ENCODE measurements at regions not wholly inside any gene's neighbourhood (a gene's known extent, or its start where the extent isn't known, plus 50 kb on each side); places are given as distances from the start of the nearest gene placed in this dataset.
"Not testable (repeated sequence)": the region's sequence is repeated elsewhere in the genome, so short reads cannot be mapped to it uniquely, and the experiment has no call there.

DNA sequence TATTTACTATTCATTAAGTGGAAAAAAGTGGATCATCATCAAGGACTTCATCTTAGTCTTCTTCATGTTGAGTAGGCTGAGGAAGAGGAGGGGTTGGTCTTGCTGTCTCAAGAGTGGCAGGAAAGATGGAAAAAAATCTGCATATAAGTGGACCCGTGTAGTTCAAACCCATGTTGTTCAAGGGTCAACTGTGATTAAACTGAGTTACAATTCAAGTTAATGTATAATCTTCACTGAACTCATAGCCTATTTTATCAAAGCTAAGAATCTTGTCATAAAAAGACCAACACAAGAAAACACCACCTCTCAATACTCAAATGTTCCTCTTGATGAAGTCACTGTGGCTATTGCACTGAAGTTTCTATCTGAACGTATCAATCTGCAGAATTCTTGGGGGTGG lies 260.2 kb downstream of the FNDC1 start:
- Mint-ChIP-seq H3K4me3 (no peak overlapping the region), H3K27ac (no peak overlapping the region)

DNA sequence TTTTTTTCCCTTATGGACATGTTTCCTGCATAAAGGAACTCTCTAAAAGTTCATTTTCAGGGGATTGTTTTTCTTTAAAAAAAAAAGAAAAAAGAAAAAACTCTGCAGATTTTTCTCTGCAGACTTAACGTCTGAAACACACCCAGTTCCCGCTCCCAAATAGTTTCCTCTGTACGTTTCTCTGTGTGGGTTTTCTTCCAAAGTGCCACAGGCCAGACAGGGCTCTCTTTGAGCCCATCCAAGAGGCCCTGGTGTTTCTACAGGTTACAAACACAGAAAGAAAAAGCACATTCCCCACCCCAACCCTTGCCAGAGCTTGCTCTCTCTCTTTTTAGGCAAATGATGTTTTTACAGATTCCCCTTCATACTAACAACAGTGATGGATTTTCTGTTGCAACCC lies 258.6 kb downstream of the FNDC1 start:
- Mint-ChIP-seq H3K27me3 (ENCODE audit: low read depth) (peaks cover 7% of the 10 kb centered on the region), H3K4me1 (ENCODE audit: low read depth) (no peaks in the 10 kb centered on the region)
- DNase-seq, result no peak

More for the DNA sequence above, 260.2 kb downstream of the FNDC1 start:
- H3K4me1 Mint-ChIP-seq (ENCODE audit: low read depth), result no peaks in the 10 kb centered on the region
- H3K27me3 Mint-ChIP-seq (ENCODE audit: low read depth), result peaks cover 7% of the 10 kb centered on the region
- H3K36me3 Mint-ChIP-seq (ENCODE audit: low read depth), result no peaks in the 10 kb centered on the region
- DNase-seq, result no peak
- CTCF ChIA-PET, result interaction anchor here (0.6 kb wide), 1 partner anchor 200 kb away, joined by 8 read pairs; no protein-coding TSS in a partner anchor
- H3K9me3 Mint-ChIP-seq, result peaks cover 11% of the 10 kb centered on the region
- intact Hi-C loops (cut with micrococcal nuclease), result no loop called here

DNA sequence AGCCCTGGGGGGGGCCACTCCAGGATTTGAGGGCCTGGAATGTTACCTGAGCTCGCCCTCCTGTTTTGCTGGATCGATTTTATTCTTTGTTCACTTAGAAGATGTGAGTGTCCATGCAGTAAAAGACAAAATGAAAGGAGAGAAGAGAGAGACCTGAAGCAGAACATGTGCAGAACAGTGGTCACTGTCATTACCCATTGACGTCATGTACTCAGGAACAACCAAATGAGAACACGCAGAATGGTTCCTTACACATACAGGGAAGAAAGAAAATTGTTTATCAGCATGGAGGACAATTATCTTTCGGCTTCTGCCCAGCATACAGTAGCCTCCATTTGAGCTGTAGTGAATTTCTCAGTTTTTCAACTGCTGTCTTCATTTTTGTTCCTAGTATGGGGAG lies 258.1 kb downstream of the FNDC1 start:
- CTCF ChIA-PET, result no interaction called here
- intact Hi-C loops (cut with micrococcal nuclease), result no loop called here

More for the DNA sequence above, 258.6 kb downstream of the FNDC1 start:
- CTCF ChIA-PET, result no interaction called here
- Mint-ChIP-seq H3K4me3 (no peak overlapping the region), H3K9me3 (peaks cover 3% of the 10 kb centered on the region), H3K36me3 (ENCODE audit: low read depth) (no peaks in the 10 kb centered on the region), H3K27ac (no peak overlapping the region)
- intact Hi-C loops (cut with micrococcal nuclease), result no loop called here

DNA sequence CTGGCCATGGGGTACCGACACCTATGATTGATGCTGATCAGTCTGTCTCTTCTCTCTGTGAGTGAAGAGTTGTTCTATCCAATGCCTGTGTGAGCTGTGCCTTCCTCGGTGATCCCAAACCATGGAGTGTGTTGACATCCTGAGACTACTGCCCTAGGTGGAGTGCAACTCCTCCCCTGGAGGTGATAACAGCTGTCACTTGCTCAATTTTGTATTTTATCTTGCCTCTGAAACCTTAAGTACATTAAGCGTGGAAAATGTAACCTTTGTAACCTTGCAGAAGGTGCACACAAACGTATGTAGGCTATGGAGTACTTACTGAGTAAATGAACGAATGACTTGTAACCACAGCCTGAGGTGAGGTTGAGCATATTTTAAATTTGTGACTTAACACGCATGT lies 256.2 kb downstream of the FNDC1 start:
- Mint-ChIP-seq H3K9me3 (no peaks in the 10 kb centered on the region), H3K4me3 (no peak overlapping the region), H3K27me3 (ENCODE audit: low read depth) (peaks cover 7% of the 10 kb centered on the region), H3K4me1 (ENCODE audit: low read depth) (no peaks in the 10 kb centered on the region), H3K27ac (no peak overlapping the region), H3K36me3 (ENCODE audit: low read depth) (no peaks in the 10 kb centered on the region)
- intact Hi-C loops (cut with micrococcal nuclease), result no loop called here
- DNase-seq, result no peak
- CTCF ChIA-PET, result no interaction called here

More for the DNA sequence above, 258.1 kb downstream of the FNDC1 start:
- Mint-ChIP-seq H3K27me3 (ENCODE audit: low read depth) (peaks cover 7% of the 10 kb centered on the region), H3K4me3 (no peak overlapping the region), H3K36me3 (ENCODE audit: low read depth) (no peaks in the 10 kb centered on the region), H3K4me1 (ENCODE audit: low read depth) (no peaks in the 10 kb centered on the region), H3K27ac (no peak overlapping the region), H3K9me3 (peaks cover 3% of the 10 kb centered on the region)
- no peak for DNase-seq

DNA sequence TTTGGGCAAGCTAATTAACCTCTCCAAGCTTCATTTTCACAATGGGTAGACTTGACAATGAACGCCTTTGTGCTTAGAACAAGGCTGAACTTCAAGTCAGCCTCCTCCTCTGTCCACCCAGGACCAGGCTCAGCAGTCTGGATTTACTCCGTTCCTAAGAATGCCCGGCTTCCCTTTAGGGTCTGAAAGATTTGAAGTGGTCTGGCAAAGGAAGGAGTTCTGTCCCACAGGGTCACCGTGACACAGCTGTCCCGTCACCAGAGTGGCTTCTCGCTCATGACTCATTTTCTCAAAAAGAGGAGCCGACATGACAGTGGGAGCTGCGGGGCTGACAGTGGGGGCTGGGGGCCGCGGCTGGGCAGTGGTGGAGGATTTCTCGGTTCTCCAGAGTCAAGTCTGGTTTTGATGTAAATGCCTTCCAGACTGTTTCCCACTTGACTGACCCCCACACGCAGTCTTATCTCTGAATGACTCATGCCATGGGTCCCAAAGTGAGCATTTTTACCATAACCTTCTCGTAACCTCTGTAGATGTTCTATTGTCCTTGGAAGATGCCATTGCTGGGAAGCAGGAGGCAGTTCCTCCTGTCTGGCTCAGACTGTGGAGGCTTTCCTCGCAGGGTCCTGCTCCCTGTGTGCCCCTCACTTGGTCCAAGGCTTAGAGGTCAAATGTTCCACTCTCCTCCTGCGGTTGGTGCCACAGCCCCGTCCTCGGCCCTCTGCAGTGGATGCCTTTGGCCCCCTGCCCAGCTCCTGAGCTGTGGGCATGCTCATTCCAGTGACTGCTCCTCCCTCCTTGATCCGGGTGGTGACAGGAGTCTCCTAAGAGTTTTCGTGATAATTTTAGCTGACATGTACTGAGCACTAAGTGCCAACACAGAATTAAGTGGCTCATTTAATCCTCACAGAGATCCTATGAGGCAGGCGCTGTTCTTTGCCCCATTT lies 253.1 kb downstream of the FNDC1 start:
- no peak overlapping the region for H3K4me3 Mint-ChIP-seq
- no peaks in the 10 kb centered on the region for H3K9me3 Mint-ChIP-seq
- no peak overlapping the region for H3K27ac Mint-ChIP-seq
- H3K27me3 Mint-ChIP-seq (ENCODE audit: low read depth), result peaks cover 6% of the 10 kb centered on the region
- H3K4me1 Mint-ChIP-seq (ENCODE audit: low read depth), result no peaks in the 10 kb centered on the region
- intact Hi-C loops (cut with micrococcal nuclease), result no loop called here
- H3K36me3 Mint-ChIP-seq (ENCODE audit: low read depth), result no peaks in the 10 kb centered on the region
- DNase-seq, result no peak
- CTCF ChIA-PET, result no interaction called here

DNA sequence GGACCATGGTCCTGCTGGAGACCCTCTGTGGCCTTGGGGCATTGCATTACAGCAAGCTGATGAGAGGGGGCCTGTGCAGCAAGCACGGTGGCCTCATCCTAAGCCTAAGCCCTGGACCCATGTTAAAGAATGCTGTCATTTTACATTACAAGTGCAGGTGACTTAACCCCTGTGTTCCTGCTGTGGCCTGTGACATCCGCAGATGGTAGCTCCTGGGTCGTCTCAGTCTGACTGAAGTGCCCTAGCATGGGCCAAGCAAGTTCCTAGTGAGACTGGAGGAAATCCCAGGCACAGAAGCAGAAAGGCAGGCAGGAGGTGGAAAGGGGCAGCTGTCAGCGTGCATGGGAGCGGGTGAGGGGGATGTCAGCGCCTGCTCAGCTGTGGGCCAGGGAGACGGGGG lies 252.4 kb downstream of the FNDC1 start:
- DNase-seq, result no peak
- Mint-ChIP-seq H3K4me3 (no peak overlapping the region), H3K27ac (no peak overlapping the region), H3K4me1 (ENCODE audit: low read depth) (no peaks in the 10 kb centered on the region), H3K36me3 (ENCODE audit: low read depth) (no peaks in the 10 kb centered on the region), H3K27me3 (ENCODE audit: low read depth) (peaks cover 6% of the 10 kb centered on the region), H3K9me3 (no peaks in the 10 kb centered on the region)
- intact Hi-C loops (cut with micrococcal nuclease), result no loop called here
- CTCF ChIA-PET, result no interaction called here

DNA sequence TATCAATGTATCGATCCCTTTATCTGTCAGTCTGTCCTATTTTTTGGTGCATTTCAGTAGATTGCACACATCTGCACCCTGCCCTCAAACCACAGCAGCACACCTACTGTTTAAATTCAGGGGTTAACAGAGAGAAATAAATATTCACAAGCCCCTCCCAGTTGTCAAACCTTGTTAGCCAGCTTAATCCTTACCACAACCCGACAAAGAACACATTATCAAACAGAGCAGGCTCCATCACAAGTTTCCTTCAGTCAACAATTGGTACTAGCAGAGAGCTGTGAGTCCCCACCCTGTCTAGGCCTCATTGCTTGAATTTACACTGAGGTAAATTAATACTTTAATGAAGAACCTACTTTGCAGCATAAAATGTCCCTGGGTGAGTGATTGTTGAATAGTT lies 249.8 kb downstream of the FNDC1 start:
- H3K4me3 Mint-ChIP-seq, result no peak overlapping the region
- CTCF ChIA-PET, result no interaction called here
- no peaks in the 10 kb centered on the region for H3K36me3 Mint-ChIP-seq (ENCODE audit: low read depth)
- H3K27me3 Mint-ChIP-seq (ENCODE audit: low read depth), result peaks cover 6% of the 10 kb centered on the region
- intact Hi-C loops (cut with micrococcal nuclease), result no loop called here
- H3K4me1 Mint-ChIP-seq (ENCODE audit: low read depth), result no peaks in the 10 kb centered on the region
- no peak overlapping the region for H3K27ac Mint-ChIP-seq
- peaks cover 11% of the 10 kb centered on the region for H3K9me3 Mint-ChIP-seq
- no peak for DNase-seq

DNA sequence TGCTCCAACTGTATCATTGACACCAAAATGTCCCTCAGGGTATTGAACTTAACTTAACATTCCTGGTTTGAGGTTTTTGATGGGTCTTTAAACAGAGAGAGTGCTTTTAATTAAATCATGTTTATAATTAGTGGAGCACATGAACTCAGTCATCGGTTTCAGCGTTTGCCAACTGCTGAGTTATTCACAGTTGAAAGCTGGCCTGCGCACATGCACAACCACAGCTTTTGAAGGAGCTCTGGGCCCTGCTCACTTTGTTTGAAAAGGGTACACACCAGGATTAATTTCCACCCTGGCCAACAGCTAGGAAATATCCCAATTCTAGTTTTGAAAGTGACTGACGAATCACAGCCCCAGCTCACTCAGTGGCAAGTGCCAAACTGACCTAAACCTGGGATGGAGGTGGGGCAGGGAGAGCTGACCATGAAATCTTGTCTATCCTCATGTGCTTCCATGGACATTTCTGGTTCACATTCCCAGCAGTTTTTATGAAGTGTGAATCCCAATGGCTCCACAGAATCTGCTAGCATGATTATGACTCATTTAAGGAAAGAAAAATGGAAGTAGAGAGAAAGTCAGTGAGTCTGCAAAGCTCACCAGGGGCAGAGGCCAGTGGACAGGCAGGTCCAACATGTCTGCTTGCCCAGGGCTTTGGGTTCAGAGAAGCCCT lies 247.8 kb downstream of the FNDC1 start:
- H3K36me3 Mint-ChIP-seq (ENCODE audit: low read depth), result no peaks in the 10 kb centered on the region
- no peaks in the 10 kb centered on the region for H3K4me1 Mint-ChIP-seq (ENCODE audit: low read depth)
- H3K9me3 Mint-ChIP-seq, result peaks cover 11% of the 10 kb centered on the region
- intact Hi-C loops (cut with micrococcal nuclease), result no loop called here
- H3K4me3 Mint-ChIP-seq, result no peak overlapping the region
- H3K27me3 Mint-ChIP-seq (ENCODE audit: low read depth), result peaks cover 6% of the 10 kb centered on the region
- H3K27ac Mint-ChIP-seq, result no peak overlapping the region
- no peak for DNase-seq
- CTCF ChIA-PET, result interaction anchor here (0.6 kb wide), 1 partner anchor 228 kb away, joined by 6 read pairs; no protein-coding TSS in a partner anchor

DNA sequence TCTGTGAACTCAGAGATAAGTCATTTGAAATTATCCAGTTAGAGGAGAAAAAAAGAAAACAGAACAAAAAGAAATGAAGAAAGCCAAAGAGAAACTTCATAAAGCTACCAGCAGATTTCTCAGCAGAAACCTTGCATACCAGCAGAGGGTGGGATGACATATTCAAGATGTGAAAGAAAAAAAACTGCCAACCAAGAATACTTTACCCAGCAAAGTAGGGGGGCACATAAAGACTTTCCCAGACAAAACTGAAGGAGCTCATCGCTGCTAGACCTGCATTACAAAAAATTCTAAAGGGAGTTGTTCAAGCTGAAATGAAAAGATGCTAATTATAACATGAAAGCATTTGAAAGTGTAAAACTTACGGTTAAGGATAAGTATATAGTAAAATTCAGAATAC lies 246.3 kb downstream of the FNDC1 start:
- CTCF ChIA-PET, result interaction anchor here (0.6 kb wide), 1 partner anchor 164 kb away, joined by 3 read pairs; no protein-coding TSS in a partner anchor
- no peaks in the 10 kb centered on the region for H3K36me3 Mint-ChIP-seq (ENCODE audit: low read depth)
- H3K27me3 Mint-ChIP-seq (ENCODE audit: low read depth), result peaks cover 6% of the 10 kb centered on the region
- no peak overlapping the region for H3K27ac Mint-ChIP-seq
- intact Hi-C loops (cut with micrococcal nuclease), result no loop called here
- peaks cover 11% of the 10 kb centered on the region for H3K9me3 Mint-ChIP-seq
- H3K4me3 Mint-ChIP-seq, result no peak overlapping the region
- no peak for DNase-seq
- H3K4me1 Mint-ChIP-seq (ENCODE audit: low read depth), result no peaks in the 10 kb centered on the region

DNA sequence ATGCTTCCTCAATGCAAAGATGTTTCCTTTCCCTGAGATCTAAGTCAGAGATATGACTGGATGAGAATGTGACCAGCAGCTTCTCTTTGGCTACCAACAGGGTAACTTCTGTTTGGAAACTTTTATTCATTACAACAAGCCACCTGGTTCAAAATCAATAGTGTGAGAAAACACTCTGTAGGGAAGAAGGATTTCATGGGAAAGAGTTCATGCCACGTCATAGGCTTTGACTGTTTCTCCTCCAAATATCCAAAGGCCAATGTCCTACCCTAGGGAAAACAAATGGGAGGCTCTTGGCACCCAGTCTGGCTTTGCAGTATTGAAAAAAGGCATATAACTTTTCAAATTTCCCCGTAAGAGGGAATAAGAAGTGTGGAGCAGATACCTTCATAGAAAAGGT lies 245.5 kb downstream of the FNDC1 start:
- Mint-ChIP-seq H3K4me1 (ENCODE audit: low read depth) (no peaks in the 10 kb centered on the region), H3K9me3 (peaks cover 13% of the 10 kb centered on the region), H3K36me3 (ENCODE audit: low read depth) (no peaks in the 10 kb centered on the region), H3K27ac (no peak overlapping the region), H3K27me3 (ENCODE audit: low read depth) (peaks cover 2% of the 10 kb centered on the region), H3K4me3 (no peak overlapping the region)
- no peak for DNase-seq
- CTCF ChIA-PET, result interaction anchor here (1.3 kb wide), 1 partner anchor 164 kb away, joined by 3 read pairs; no protein-coding TSS in a partner anchor
- intact Hi-C loops (cut with micrococcal nuclease), result no loop called here

DNA sequence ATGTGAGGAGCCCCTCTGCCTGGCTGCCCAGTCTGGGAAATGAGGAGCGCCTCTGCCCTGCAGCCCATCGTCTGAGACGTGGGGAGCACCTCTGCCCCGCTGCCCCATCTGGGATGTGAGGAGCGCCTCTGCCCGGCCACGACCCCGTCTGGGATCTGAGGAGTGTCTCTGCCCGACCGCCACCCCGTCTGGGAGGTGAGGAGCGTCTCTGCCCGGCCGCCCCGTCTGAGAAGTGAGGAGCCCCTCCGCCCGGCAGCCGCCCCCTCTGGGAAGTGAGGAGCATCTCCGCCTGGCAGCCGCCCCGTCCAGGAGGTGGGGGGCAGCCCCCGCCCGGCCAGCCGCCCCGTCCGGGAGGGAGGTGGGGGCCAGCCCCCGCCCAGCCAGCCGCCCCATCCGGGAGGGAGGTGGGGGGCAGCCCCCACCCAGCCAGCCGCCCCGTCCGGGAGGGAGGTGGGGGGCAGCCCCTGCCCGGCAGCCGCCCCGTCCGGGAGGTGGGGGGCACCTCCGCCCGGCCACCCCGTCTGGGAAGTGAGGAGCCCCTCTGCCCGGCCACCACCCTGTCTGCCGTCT lies 238.1 kb downstream of the FNDC1 start:
- H3K4me3 Mint-ChIP-seq; H3K9me3 Mint-ChIP-seq; intact Hi-C loops (cut with micrococcal nuclease); H3K36me3 Mint-ChIP-seq (ENCODE audit: low read depth); H3K27me3 Mint-ChIP-seq (ENCODE audit: low read depth); CTCF ChIA-PET; H3K27ac Mint-ChIP-seq; DNase-seq; H3K4me1 Mint-ChIP-seq (ENCODE audit: low read depth): not testable (repeated sequence)

DNA sequence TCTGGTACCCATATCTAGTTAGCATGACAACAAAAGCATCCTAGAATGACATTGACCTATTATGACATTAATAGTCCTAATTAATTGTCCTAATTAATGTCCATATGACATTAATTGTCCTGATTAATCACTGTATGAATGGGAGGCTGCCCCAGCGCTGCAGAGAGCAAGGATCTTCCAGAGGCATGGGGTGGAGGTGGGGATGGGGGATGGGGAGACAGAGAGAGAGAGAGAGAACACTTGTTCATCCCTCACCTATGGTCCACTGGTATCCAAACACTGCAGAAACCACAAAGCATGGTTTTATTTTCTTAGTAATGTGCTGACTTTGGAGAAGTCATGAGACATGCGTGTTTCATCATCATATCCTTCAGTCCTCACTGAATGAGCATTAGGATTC lies 235.1 kb downstream of the FNDC1 start:
- H3K9me3 Mint-ChIP-seq, result peaks cover 4% of the 10 kb centered on the region
- no peak for DNase-seq
- no peak overlapping the region for H3K4me3 Mint-ChIP-seq
- H3K4me1 Mint-ChIP-seq (ENCODE audit: low read depth), result no peaks in the 10 kb centered on the region
- H3K27ac Mint-ChIP-seq, result no peak overlapping the region
- no peaks in the 10 kb centered on the region for H3K36me3 Mint-ChIP-seq (ENCODE audit: low read depth)
- CTCF ChIA-PET, result no interaction called here
- intact Hi-C loops (cut with micrococcal nuclease), result no loop called here
- peaks cover 4% of the 10 kb centered on the region for H3K27me3 Mint-ChIP-seq (ENCODE audit: low read depth)

Data from activated naive CD4-positive, alpha-beta T cell treated with anti-CD3 and anti-CD28 coated beads for 36 hours (primary cell).